ENCODE measurements at regions not wholly inside any gene's neighbourhood (a gene's known extent, or its start where the extent isn't known, plus 50 kb on each side); places are given as distances from the start of the nearest gene placed in this dataset.
"Not testable (repeated sequence)": the region's sequence is repeated elsewhere in the genome, so short reads cannot be mapped to it uniquely, and the experiment has no call there.

DNA sequence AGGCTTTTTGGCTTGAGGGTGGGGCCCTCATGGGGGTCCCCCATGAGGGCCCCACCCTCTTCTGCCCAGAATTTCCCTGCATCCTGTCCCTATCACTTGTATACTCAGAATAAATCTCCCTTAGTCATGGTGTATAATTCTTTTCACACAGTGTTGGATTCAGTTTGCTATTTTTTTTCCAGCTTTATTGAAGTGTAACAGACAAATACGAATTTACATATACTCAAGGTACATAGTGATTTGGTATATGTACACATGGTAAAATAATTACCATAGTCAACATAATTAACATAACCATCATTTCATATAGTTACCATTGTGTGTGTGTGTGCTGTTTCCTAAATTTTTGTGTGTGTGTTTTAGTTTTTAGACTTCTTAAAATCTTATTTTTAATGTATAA, 289.4 kb downstream of the CNTNAP3B start:
- TF ChIP-seq CTCF (conservative IDR thresholded peaks at IDR 0.05; ENCODE audit: low read depth, low read length); EZH2phosphoT487 (IDR thresholded peaks at IDR 0.05; ENCODE audit: borderline replicate concordance, low read length); EZH2 (IDR thresholded peaks at IDR 0.05; ENCODE audit: low read length, unreplicated experiment): not testable (repeated sequence)

All from PC-3 (cell line).